COR-L47 (cell line): ENCODE measurements at regions not wholly inside any gene's neighbourhood (a gene's known extent, or its start where the extent isn't known, plus 50 kb on each side); places are given as distances from the start of the nearest gene placed in this dataset.
A peak's percentile ranks its signal among the peaks of the same experiment; 100 is the strongest.

ENCODE experiments used
- DNase-seq: peaks from one replicate; lab custom pipeline; 2025; lab: John Stamatoyannopoulos, UW

DNA sequence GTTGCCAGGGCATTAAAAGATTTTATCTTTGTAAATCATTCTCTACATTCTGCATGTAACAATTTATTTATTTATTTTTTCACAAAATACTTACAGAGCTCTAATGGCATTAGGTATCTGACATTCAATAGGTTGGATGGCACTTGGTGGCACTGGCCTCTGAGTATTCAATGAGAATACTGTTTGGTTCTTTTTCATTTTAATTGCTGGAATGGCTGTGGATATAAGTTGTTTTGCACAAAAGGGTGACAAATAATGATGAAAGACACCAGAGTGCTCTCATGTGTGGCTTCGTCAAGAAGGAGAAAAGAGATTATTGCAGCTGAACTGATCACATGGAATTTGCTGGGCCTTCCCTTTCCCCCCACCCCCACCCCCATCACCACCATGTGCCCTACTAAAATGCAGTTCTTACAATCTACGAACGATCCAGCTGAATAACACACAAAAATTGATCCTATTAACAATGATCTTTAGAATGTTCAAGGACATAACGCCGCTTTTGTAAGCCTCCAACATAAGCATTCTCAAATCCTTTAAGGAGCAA, 195.2 kb upstream of the POU3F2 start:
- no peak for DNase-seq

DNA sequence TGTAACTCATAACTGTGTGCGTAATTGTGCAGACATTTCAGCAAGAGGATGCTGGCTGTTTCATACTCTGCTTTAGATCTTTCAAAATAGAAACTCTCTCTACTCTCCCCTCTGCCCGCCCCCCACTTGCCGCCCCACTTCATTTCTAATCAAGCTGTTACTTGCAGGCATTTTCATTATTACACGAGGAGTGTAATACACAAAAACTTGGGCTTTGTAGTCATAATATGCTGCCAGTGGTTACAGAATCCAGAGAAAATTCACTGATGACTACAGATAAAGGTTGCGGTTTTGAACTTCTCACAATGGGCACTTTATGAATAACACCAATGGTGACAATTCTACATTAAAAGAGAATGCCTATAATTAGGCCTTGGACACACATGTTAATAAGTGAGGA, 194.0 kb upstream of the POU3F2 start:
- DNase-seq, result no peak

DNA sequence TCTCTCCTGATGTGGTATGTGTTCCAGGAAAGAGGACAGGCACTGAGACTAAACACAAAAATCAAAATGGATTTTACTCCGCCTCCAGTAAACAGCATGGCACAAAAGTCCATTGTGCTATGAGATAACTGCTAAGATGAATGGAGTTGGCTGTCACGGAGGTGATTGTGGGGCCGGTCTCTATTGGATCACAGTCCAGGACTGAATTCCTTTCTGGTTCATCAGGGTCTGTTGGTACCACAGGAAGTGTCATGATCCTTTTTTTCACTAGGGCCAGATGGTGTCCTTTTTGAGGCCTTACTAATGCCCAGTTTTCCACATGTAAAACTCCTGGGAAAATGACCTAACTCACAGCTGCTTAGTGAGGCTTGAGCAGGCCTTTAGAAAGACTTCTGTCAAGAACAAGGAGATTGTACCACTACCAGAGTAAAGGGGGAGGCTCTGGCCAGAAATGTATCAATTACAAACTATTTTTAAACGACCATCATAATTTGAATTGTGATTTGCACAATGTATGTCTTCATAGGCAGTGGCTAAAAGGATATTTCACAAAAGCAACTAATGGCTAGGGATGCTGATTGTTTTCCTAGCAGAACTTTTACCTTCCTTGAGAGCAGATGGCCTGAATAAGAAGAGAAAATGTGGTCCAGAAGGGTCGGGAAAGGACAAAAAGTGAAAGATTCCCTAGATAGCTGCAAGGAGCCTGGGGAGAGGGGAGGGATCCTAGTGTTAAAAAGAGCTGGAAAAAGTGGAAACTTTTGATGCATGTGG, 192.2 kb upstream of the POU3F2 start:
- DNase-seq, result no peak

DNA sequence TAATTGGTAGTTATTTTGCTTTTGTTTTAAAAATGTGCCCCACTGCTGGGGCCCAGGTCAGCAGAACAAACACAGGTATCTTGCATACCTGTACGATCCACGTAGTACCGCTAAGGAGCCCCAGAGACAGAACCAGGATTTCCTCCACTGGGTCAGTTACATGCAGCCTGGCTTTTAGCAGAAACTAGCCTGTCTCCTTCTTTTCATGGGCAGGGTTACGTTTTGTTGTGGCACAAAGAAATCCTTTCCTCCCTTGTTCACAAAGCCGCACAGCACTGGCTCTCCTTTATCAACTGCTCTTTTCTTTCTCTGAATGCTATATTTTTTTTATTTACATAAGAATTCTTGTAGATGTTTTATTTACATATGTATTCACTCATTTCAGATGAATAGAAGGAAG, 190.3 kb upstream of the POU3F2 start:
- no peak for DNase-seq

GRCh38 chr6:98648211-98648914, 186.0 kb upstream of the POU3F2 start:
- no peak for DNase-seq

- DNase-seq, result no peak
Observed at GRCh38 chr6:98650941-98651340, 183.4 kb upstream of the POU3F2 start.

DNA sequence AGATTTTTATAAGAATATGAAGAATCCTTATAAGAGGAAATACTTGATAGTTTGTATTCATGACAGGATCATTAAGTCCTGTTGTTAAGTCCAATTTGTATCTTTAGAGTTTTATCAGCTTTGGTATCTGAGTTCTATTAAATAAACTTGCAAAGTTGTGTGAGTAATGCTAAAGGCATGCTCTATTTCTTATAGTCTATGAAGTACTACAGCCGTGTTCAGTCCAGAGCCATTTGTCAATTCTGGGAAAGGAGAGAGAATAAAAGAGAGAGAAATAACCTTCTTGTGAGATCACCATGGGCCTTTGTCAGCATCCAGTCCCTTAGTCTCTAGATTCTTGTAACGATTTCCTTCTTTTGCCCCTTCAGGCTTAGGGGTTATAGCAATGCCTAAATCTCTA, 181.2 kb upstream of the POU3F2 start:
- DNase-seq, result no peak

GRCh38 chr6:98657764-98658163, 176.6 kb upstream of the POU3F2 start:
- no peak for DNase-seq

DNA sequence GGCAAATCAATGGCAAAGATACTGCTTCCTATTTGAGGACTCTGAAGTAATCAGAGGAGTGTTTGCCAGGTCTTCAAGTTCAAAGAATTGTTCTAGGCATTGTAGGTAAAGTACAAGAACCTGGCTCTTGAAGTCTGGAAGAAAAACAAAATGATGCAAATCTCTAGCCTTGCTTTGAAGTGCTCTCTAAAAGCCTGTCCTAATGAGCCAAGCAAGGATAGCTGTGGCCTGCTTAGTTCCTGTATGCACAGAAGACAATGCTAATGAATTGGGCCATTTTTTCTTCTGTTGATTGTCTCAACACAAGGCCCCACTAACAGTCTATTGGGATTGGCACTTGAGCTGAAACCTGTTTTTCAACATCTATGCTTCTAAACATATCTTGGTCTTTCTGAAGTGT, 165.0 kb upstream of the POU3F2 start:
- DNase-seq, result peak; percentile 1

DNA sequence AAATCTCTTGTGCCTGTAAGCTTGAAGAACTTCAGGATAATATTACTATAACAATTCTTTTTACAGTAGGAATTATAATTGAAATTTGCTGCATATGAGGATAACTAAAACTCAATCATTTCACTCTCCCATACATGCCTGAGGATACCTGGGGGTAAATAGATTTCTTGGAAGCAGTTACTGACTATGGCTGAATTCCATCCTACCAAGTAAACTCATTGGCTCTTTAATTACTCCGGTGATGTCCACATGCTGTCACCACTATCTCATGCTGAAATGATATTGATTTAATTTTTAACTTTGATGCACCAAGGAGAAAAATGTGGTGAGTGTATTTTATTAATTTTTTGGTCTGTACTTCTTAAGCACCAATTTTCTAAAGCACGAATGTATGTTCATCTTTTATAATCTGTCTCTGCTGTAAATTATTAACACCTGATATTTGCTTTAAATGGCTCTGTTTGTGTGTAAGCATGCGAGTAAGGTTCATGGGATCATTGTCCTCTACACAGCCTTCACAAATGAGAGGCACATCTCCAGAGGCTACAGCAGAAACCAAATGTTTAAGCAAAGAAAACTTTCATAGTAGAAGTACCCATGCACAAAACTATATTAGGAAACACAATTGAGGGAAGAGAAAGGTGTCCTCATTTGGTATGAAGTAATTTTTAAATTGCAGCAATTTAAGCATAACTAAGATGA, 164.2 kb upstream of the POU3F2 start:
- no peak for DNase-seq

- no peak for DNase-seq
Observed at GRCh38 chr6:98672681-98673475, 161.5 kb upstream of the POU3F2 start.

DNA sequence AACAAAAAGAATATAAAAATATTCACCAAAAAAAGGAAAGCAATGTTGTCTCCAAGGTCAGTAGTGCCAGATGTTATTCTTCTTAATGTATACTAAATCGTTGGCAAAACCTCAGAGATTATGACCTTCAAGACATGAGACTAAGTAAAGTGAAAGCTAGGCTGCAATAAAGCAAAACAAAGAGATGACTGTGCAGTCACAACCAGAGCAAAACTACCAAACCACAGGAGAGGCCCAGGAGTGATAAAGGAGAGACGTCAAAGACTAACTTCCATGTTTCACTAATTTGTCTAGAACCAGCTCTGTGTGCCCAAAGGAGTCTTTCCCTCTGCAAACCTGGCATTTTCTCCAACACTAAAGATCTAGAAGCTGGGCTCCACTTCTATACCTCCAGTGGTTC, 155.9 kb upstream of the POU3F2 start:
- DNase-seq, result no peak

GRCh38 chr6:98686008-98686601, 148.3 kb upstream of the POU3F2 start:
- DNase-seq, result no peak

- no peak for DNase-seq
Observed at GRCh38 chr6:98687752-98688151, 146.6 kb upstream of the POU3F2 start.

GRCh38 chr6:98695091-98695801, 139.1 kb upstream of the POU3F2 start:
- no peak for DNase-seq

DNA sequence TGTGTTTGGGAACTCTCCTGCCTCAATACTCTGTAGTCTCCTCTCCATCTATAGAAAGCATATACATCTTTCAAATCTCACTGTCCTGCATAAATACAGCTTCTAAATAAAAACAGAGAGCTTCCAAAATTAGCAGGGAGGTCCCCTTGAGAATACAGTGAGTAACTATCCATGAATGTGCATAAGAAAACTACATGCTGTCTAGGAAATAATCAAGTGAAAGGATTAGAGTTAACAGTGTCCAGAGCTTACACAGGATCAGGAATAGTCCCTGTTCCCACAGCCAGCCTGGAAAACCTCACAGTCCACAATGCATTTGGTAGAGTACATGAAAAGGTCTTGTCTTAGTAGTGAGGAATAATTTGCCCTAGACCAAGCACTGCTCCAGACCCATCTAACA, 123.0 kb upstream of the POU3F2 start:
- no peak for DNase-seq

GRCh38 chr6:98716341-98716740, 118.0 kb upstream of the POU3F2 start:
- no peak for DNase-seq

- no peak for DNase-seq
Observed at GRCh38 chr6:98717322-98717877, 117.0 kb upstream of the POU3F2 start.

GRCh38 chr6:98717988-98718387, 116.4 kb upstream of the POU3F2 start:
- no peak for DNase-seq

- DNase-seq, result no peak
Observed at GRCh38 chr6:98724537-98724936, 109.8 kb upstream of the POU3F2 start.

GRCh38 chr6:98747273-98747672, 87.1 kb upstream of the POU3F2 start:
- no peak for DNase-seq
